ENCODE measurements at regions not wholly inside any gene's neighbourhood (a gene's known extent, or its start where the extent isn't known, plus 50 kb on each side); places are given as distances from the start of the nearest gene placed in this dataset.

- no peaks in the 10 kb centered on the region for H3K9me3 ChIP-seq (ENCODE audit: insufficient read depth, low read depth, low read length)
- no peak overlapping the region for H3K27ac ChIP-seq (ENCODE audit: low read length)
- no peaks in the 10 kb centered on the region for H3K4me1 ChIP-seq (ENCODE audit: insufficient read depth, low read length)
- no peaks in the 10 kb centered on the region for H3K27me3 ChIP-seq (ENCODE audit: insufficient read depth, low read length)
- H3K9ac ChIP-seq (ENCODE audit: low read depth, low read length): no peak overlapping the region
- no peaks in the 10 kb centered on the region for H3K36me3 ChIP-seq (ENCODE audit: insufficient read depth, low read depth, low read length)
- H3K4me3 ChIP-seq (ENCODE audit: low read length): no peak overlapping the region
These were observed 163.7 kb downstream of the BMP4 start for GRCh38 chr14:53792909-53793308.

GRCh38 chr14:53790731-53791500 lies 165.7 kb downstream of the BMP4 start:
- no peaks in the 10 kb centered on the region for H3K9me3 ChIP-seq (ENCODE audit: insufficient read depth, low read depth, low read length)
- no peak overlapping the region for H3K4me3 ChIP-seq (ENCODE audit: low read length)
- no peaks in the 10 kb centered on the region for H3K36me3 ChIP-seq (ENCODE audit: insufficient read depth, low read depth, low read length)
- no peak overlapping the region for H3K27ac ChIP-seq (ENCODE audit: low read length)
- no peak overlapping the region for H3K9ac ChIP-seq (ENCODE audit: low read depth, low read length)
- no peaks in the 10 kb centered on the region for H3K4me1 ChIP-seq (ENCODE audit: insufficient read depth, low read length)
- no peaks in the 10 kb centered on the region for H3K27me3 ChIP-seq (ENCODE audit: insufficient read depth, low read length)

GRCh38 chr14:53788566-53788965 lies 168.1 kb downstream of the BMP4 start:
- Histone ChIP-seq H3K9ac (ENCODE audit: low read depth, low read length) (no peak overlapping the region), H3K4me1 (ENCODE audit: insufficient read depth, low read length) (no peaks in the 10 kb centered on the region), H3K4me3 (ENCODE audit: low read length) (no peak overlapping the region), H3K27me3 (ENCODE audit: insufficient read depth, low read length) (no peaks in the 10 kb centered on the region), H3K9me3 (ENCODE audit: insufficient read depth, low read depth, low read length) (peaks cover 10% of the 10 kb centered on the region; the same call in 1 of the 2 replicates), H3K36me3 (ENCODE audit: insufficient read depth, low read depth, low read length) (no peaks in the 10 kb centered on the region), H3K27ac (ENCODE audit: low read length) (no peak overlapping the region)

- Histone ChIP-seq H3K4me1 (ENCODE audit: insufficient read depth, low read length) (no peaks in the 10 kb centered on the region), H3K4me3 (ENCODE audit: low read length) (no peak overlapping the region), H3K27ac (ENCODE audit: low read length) (no peak overlapping the region), H3K36me3 (ENCODE audit: insufficient read depth, low read depth, low read length) (no peaks in the 10 kb centered on the region), H3K9ac (ENCODE audit: low read depth, low read length) (no peak overlapping the region), H3K9me3 (ENCODE audit: insufficient read depth, low read depth, low read length) (peaks cover 10% of the 10 kb centered on the region; the same call in 1 of the 2 replicates), H3K27me3 (ENCODE audit: insufficient read depth, low read length) (no peaks in the 10 kb centered on the region)
These were observed 170.6 kb downstream of the BMP4 start for GRCh38 chr14:53786045-53786444.

- no peak overlapping the region for H3K4me3 ChIP-seq (ENCODE audit: low read length)
- peaks cover 10% of the 10 kb centered on the region; the same call in 1 of the 2 replicates for H3K9me3 ChIP-seq (ENCODE audit: insufficient read depth, low read depth, low read length)
- no peak overlapping the region for H3K9ac ChIP-seq (ENCODE audit: low read depth, low read length)
- H3K27ac ChIP-seq (ENCODE audit: low read length): no peak overlapping the region
- no peaks in the 10 kb centered on the region for H3K4me1 ChIP-seq (ENCODE audit: insufficient read depth, low read length)
- H3K36me3 ChIP-seq (ENCODE audit: insufficient read depth, low read depth, low read length): no peaks in the 10 kb centered on the region
- no peaks in the 10 kb centered on the region for H3K27me3 ChIP-seq (ENCODE audit: insufficient read depth, low read length)
These were observed 171.9 kb downstream of the BMP4 start for GRCh38 chr14:53784688-53785087.

GRCh38 chr14:53783256-53783655 lies 173.4 kb downstream of the BMP4 start:
- H3K9me3 ChIP-seq (ENCODE audit: insufficient read depth, low read depth, low read length): peaks cover 10% of the 10 kb centered on the region; the same call in 1 of the 2 replicates
- H3K27me3 ChIP-seq (ENCODE audit: insufficient read depth, low read length): no peaks in the 10 kb centered on the region
- H3K27ac ChIP-seq (ENCODE audit: low read length): no peak overlapping the region
- no peak overlapping the region for H3K9ac ChIP-seq (ENCODE audit: low read depth, low read length)
- H3K36me3 ChIP-seq (ENCODE audit: insufficient read depth, low read depth, low read length): no peaks in the 10 kb centered on the region
- H3K4me3 ChIP-seq (ENCODE audit: low read length): no peak overlapping the region
- H3K4me1 ChIP-seq (ENCODE audit: insufficient read depth, low read length): no peaks in the 10 kb centered on the region

- H3K9ac ChIP-seq (ENCODE audit: low read depth, low read length): no peak overlapping the region
- H3K36me3 ChIP-seq (ENCODE audit: insufficient read depth, low read depth, low read length): no peaks in the 10 kb centered on the region
- H3K27ac ChIP-seq (ENCODE audit: low read length): no peak overlapping the region
- H3K27me3 ChIP-seq (ENCODE audit: insufficient read depth, low read length): no peaks in the 10 kb centered on the region
- H3K4me1 ChIP-seq (ENCODE audit: insufficient read depth, low read length): no peaks in the 10 kb centered on the region
- no peak overlapping the region for H3K4me3 ChIP-seq (ENCODE audit: low read length)
- peaks cover 7% of the 10 kb centered on the region; the same call in 1 of the 2 replicates for H3K9me3 ChIP-seq (ENCODE audit: insufficient read depth, low read depth, low read length)
These were observed 176.5 kb downstream of the BMP4 start for GRCh38 chr14:53780051-53780555.

GRCh38 chr14:53779301-53779700 lies 177.3 kb downstream of the BMP4 start:
- Histone ChIP-seq H3K9ac (ENCODE audit: low read depth, low read length) (no peak overlapping the region), H3K4me3 (ENCODE audit: low read length) (no peak overlapping the region), H3K27me3 (ENCODE audit: insufficient read depth, low read length) (no peaks in the 10 kb centered on the region), H3K27ac (ENCODE audit: low read length) (no peak overlapping the region), H3K36me3 (ENCODE audit: insufficient read depth, low read depth, low read length) (no peaks in the 10 kb centered on the region), H3K9me3 (ENCODE audit: insufficient read depth, low read depth, low read length) (no peaks in the 10 kb centered on the region), H3K4me1 (ENCODE audit: insufficient read depth, low read length) (no peaks in the 10 kb centered on the region)

- Histone ChIP-seq H3K27me3 (ENCODE audit: insufficient read depth, low read length) (no peaks in the 10 kb centered on the region), H3K9me3 (ENCODE audit: insufficient read depth, low read depth, low read length) (no peaks in the 10 kb centered on the region)
These were observed 178.4 kb downstream of the BMP4 start for GRCh38 chr14:53778263-53778662.

GRCh38 chr14:53772936-53773335 lies 183.7 kb downstream of the BMP4 start:
- Histone ChIP-seq H3K4me3 (ENCODE audit: low read length) (no peak overlapping the region), H3K4me1 (ENCODE audit: insufficient read depth, low read length) (no peaks in the 10 kb centered on the region), H3K27ac (ENCODE audit: low read length) (no peak overlapping the region), H3K36me3 (ENCODE audit: insufficient read depth, low read depth, low read length) (no peaks in the 10 kb centered on the region), H3K27me3 (ENCODE audit: insufficient read depth, low read length) (no peaks in the 10 kb centered on the region), H3K9ac (ENCODE audit: low read depth, low read length) (no peak overlapping the region), H3K9me3 (ENCODE audit: insufficient read depth, low read depth, low read length) (no peaks in the 10 kb centered on the region)

More at GRCh38 chr14:53778263-53778662, 178.4 kb downstream of the BMP4 start:
- Histone ChIP-seq H3K27ac (ENCODE audit: low read length) (no peak overlapping the region), H3K4me1 (ENCODE audit: insufficient read depth, low read length) (no peaks in the 10 kb centered on the region), H3K4me3 (ENCODE audit: low read length) (no peak overlapping the region), H3K36me3 (ENCODE audit: insufficient read depth, low read depth, low read length) (no peaks in the 10 kb centered on the region), H3K9ac (ENCODE audit: low read depth, low read length) (no peak overlapping the region)

- H3K9me3 ChIP-seq (ENCODE audit: insufficient read depth, low read depth, low read length): no peaks in the 10 kb centered on the region
- no peaks in the 10 kb centered on the region for H3K27me3 ChIP-seq (ENCODE audit: insufficient read depth, low read length)
- H3K9ac ChIP-seq (ENCODE audit: low read depth, low read length): no peak overlapping the region
- H3K36me3 ChIP-seq (ENCODE audit: insufficient read depth, low read depth, low read length): no peaks in the 10 kb centered on the region
- H3K27ac ChIP-seq (ENCODE audit: low read length): no peak overlapping the region
- no peak overlapping the region for H3K4me3 ChIP-seq (ENCODE audit: low read length)
- no peaks in the 10 kb centered on the region for H3K4me1 ChIP-seq (ENCODE audit: insufficient read depth, low read length)
These were observed 189.1 kb downstream of the BMP4 start for GRCh38 chr14:53767566-53767965.

GRCh38 chr14:53766601-53767000 lies 190.0 kb downstream of the BMP4 start:
- Histone ChIP-seq H3K4me3 (ENCODE audit: low read length) (no peak overlapping the region), H3K9me3 (ENCODE audit: insufficient read depth, low read depth, low read length) (no peaks in the 10 kb centered on the region), H3K9ac (ENCODE audit: low read depth, low read length) (no peak overlapping the region), H3K27ac (ENCODE audit: low read length) (no peak overlapping the region), H3K27me3 (ENCODE audit: insufficient read depth, low read length) (no peaks in the 10 kb centered on the region), H3K4me1 (ENCODE audit: insufficient read depth, low read length) (no peaks in the 10 kb centered on the region), H3K36me3 (ENCODE audit: insufficient read depth, low read depth, low read length) (no peaks in the 10 kb centered on the region)

All from iPS-20b (cell line).